CD4-positive, alpha-beta T cell treated with Interleukin-17A for 1 hour (primary cell): ENCODE measurements at regions not wholly inside any gene's neighbourhood (a gene's known extent, or its start where the extent isn't known, plus 50 kb on each side); places are given as distances from the start of the nearest gene placed in this dataset.

ENCODE experiments used
- DNase-seq: peaks from one replicate; pipeline ENCODE4 v3.0.0-alpha.2; 2020

DNA sequence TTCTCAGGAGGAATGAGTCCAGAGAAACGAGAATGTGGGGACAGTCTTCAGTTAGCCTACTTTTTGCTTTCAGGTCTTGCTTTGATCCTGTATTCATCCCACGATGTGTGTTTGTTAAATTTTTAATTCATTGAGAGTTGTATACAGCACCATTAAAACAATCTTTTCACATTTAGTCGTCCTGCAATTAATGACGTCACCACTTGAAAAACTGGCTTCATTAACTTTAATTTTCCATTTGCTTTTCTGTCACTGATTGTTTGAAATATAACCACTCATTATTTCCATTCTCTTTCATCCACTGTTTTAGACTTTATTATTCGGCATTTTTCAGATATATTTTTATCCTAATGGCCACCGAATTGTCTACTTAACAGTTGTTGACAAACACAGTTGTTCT, 146.9 kb downstream of the TFEC start:
- no peak for DNase-seq

DNA sequence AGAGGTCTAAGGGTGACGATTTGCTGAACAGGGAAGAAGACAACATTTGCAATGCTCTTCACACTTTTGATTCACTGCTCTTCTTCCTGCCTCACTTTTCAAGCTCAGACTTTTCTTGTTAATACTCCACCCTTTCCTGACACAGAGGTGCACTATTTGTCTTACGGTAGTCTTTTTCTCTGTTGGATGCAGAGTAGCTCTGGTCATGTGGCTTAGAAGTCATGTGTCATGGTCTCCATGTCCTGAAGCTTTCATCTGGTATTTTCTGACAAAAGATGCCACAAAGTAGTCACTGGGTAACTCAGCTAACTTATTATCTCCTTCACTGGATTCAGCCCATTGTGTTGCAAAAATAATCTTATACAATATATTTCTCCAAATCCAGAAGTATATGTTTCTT, 149.1 kb downstream of the TFEC start:
- no peak for DNase-seq

- no peak for DNase-seq
Measured at GRCh38 chr7:115879171-115879570, 151.4 kb downstream of the TFEC start.

- DNase-seq: no peak
Measured at GRCh38 chr7:115869801-115870200, 160.8 kb downstream of the TFEC start.

- no peak for DNase-seq
Measured at GRCh38 chr7:115869190-115869589, 161.4 kb downstream of the TFEC start.

- no peak for DNase-seq
Measured at GRCh38 chr7:115868369-115868768, 162.2 kb downstream of the TFEC start.

GRCh38 chr7:115864082-115864481, 166.5 kb downstream of the TFEC start:
- DNase-seq: no peak

GRCh38 chr7:115851291-115851690, 179.3 kb downstream of the TFEC start:
- peak; percentile 52 for DNase-seq

DNA sequence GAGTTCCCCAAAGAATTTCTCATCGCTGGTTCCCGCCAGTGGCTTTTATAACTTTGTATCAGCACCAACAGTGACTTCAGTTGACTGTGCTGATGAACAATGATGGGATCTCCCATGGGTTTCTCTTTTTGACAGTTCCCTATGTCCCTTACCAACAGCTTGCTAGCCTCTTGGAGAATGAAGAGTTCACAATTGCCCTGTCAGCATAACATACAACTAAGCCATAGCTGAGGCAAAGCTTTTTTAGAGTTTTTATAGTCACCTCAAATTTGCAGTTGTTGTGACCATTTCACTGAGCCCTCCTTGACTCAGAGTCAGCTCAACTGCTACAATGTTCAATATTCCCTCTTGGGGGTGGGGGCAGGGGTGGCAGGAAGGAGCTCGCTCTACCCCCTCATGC, 179.8 kb downstream of the TFEC start:
- DNase-seq: no peak

DNA sequence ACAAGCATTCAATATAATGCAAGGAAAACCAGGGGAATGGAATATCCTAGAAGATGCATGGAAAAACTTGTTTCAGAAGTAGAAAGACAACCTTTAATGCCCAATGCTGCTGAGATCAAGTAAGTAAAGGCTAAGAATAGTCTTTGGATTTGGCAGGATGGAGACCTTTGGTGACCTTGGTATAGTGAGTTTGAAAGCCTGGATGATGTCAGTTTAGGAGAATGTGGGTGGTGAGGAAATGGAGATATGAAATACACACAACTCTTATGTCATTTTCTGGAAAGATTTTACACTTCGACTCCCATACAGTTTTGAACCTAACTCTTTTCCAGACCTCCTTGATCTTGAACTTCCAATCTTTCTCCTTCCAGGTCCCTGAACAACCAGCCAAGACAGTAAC, 185.7 kb downstream of the TFEC start:
- DNase-seq: no peak

DNA sequence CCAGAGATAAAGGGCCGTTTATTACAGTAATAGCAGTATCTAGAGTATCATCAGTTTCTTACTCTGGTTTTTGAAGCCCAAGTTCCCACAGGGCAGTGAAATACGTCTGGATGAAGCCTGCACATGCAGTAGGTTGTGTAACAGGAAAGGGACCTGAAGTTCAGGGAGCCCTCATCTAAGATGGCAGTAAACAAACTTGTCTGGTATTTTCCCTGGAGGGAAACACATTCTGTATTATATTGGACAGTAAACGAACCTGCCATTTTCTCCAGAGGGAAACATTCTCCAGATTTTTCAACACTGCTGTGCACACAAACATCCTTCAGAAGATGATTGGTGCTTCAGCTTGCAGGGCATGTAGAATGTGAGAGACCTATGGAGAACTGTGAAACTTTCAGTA, 189.9 kb downstream of the TFEC start:
- no peak for DNase-seq

GRCh38 chr7:115838829-115839228, 191.7 kb downstream of the TFEC start:
- no peak for DNase-seq

GRCh38 chr7:115831371-115831770, 199.2 kb downstream of the TFEC start:
- DNase-seq: no peak

DNA sequence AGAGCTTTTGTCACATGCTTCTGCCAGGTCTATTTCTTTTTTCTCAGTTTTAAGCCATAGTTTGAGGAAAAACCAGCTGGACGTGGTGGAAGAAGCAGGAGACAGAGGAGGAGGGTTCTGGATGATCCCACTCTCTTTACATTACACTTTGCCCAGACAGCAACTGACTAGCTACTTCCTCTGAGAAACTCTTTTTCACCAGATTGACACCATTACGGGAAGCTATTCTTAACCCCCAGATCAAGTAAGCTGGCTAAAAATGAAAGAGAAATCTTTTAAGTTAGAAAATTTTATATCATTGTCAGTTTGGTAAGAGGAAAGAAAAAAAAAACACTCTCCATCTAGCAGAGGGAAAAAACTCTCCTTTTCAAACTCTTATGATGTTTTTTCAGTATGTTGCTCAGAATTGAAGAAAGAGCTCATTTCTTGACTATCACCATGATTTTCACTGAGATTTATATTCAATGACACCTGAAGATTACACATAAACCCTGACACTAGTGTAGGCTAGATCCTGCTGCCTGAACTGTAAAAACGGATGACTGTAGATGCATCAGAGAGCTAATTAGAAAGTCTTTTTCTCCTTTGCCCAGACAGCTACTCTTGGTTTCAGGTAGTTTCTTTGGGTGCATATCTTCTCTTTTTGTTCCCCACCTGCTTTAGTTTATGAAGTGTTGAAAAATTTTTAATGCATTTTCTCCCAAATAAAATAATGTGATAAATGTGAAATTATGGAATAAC, 203.1 kb downstream of the TFEC start:
- DNase-seq: no peak

- DNase-seq: no peak
Measured at GRCh38 chr7:115825456-115826115, 205.0 kb downstream of the TFEC start.

DNA sequence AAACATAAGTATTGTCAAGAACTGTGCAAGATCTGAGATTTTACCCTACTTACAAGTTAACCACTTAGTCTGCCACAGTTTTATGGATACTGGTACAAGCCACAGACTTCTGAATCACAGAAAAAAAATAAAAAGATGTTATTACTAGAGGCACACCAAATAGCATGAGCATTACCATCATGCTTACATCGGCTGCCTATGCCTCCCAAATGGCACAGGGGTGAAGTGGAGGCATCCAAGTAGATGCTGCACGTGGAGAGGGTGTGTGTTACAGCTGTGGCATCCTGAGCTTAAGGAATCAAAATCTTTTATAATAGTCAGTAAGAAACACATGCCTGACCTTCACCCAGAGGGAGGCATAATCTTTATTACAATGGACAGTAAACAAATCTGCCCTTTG, 207.8 kb downstream of the TFEC start:
- DNase-seq: no peak

DNA sequence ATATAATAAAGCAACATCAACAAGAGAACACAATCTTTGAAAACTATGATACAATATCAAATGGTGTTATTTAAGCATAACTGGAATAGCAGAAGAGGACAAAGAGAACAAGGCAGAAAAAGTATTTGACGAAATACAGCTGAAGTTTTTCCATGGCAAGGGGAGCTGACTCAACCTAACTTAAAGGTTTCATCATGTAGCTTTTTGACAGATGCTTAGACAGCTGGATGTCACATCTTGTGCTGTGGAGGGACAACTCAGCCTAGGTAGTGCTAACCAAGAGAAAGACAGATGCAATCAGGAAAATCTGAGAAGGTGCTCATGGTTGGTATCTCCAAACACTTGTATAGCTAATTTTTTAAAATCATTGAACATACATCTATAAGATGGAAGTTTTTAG, 208.2 kb downstream of the TFEC start:
- DNase-seq: no peak

DNA sequence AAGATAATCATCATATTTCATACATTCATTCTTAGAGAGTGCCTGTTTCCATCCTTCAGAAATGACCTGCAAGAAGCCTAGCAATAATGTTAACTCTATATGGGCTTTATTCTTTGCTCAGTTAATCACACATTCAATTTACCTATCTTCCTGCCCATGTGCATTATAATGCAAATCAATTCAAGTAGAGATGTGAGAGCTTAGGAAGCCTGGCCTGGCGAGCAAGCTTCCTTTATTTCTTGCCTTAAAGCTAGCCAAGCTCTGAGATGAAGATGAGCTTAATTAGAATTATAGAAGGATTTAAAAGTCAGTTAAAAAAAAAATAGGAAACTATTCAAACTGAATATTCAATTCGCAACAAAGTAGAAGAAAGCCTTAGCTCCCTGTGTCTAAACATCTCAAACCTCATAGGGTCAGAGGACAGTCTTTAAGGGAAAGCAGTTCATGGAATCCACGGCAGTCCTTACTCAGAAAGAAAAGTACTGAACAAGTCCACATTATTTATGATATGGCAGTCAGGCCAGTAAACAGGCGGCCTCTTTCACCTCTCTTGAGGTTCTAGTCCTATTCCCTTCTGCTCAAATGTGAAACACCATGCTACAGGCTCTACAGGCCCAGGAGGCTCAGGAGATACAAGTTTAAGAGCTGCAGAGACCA, 214.1 kb downstream of the TFEC start:
- no peak for DNase-seq

DNA sequence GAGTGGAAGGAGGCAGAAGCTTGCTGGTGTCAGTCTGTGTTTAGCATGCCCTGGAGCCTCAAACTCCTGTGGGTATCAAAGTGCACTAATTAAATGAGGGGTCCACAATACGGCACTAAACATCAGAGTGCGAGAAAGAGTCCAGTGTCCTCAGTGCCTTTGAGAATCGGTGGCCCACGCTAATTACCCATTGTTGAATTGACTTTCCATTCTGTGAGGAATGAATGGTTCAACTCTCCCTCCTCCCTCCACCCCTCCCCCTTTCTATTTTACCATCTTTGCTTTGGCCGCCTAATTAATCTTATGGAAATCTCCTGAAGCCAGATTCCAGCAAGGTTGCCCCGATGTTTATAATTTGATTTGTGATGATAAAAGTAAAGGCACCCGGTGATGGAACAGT, 217.8 kb downstream of the TFEC start:
- no peak for DNase-seq

- DNase-seq: no peak
Measured at GRCh38 chr7:115805458-115805857, 225.1 kb downstream of the TFEC start.

DNA sequence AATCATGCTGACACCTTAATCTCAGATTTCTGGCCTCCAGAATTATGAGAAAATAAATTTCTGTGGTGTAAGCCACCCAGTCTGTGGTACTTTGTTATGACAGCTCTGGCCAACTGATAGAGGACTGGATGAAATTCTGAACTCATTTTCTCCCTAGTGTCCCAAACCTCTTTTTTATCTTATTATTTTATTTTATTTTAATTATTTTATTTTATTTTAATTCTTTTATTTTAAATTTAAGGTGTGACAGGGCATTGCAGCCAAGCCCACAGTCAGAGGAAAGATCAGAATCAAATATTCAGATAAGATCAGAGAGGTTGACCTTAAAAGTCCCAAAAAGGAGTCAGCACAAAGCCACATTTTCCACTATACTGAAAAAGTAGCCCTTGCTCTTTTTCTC, 228.1 kb downstream of the TFEC start:
- no peak for DNase-seq

GRCh38 chr7:115799430-115799829, 231.1 kb downstream of the TFEC start:
- DNase-seq: no peak

- no peak for DNase-seq
Measured at GRCh38 chr7:115793958-115794702, 236.4 kb downstream of the TFEC start.

DNA sequence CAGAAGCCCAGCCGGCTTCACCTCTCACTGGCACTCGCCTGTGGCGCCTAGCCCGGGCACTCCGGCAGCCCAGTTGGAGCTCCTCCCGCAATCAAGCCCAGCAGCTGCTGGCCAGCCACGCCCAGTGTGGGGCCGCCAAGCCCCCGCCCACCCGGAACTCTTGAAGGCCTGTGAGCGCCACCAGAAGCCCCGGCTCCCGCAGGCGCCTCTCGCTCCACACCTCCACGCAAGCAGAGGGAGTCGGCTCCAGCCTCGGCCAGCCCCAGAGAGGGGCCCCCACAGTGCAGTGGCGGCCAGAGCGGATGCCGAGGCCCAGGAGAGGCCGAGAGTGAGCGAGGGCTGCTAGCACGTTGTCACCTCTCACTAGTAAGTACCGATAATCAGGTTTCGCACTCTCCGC, 240.7 kb downstream of the TFEC start:
- no peak for DNase-seq
